ENCODE measurements at regions not wholly inside any gene's neighbourhood (a gene's known extent, or its start where the extent isn't known, plus 50 kb on each side); places are given as distances from the start of the nearest gene placed in this dataset.

DNA sequence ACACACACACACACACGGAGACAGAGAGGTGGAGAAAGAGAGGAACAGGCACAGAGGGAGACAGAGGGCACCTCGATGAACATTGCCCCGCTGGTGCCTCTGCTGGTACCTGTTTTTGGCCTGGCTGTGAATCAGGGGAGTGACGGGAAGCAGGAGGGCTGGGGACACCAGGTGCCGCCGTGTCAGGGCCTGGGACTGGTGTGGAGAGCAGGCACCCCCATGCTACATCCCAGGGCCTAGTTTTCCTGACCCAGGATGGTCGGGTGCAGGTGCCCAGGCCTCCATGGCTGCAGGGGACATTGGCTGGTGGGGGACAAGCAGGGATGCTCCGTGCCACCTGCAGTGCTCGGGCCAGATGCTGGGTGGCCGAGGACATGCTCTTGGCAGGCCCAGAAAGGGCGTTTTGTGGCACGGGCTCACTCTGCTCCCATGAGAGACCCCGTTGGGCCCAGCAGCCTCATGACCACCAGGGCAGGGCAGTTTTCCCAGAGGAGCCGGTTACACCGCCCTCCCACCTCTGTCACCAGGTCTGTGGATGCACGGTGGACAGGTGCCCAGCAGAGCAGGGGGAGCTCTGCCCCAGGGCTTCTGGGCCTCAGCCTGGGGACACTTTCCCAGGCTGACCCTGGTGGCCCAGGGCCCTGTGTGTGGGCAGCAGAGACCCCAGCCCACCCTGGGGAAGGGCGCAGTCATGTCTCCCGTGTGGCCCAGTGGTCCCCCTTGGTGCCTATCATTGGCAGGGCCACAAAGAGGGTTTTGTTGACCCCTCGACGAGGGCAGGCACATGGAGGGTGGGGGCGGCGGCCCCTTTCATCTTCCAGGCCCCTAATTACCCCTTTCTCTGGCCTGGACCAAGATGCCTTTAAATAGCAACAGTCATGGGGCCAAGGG is 207.5 kb upstream of the RTL1 start:
- Histone ChIP-seq H4K20me1 (ENCODE audit: insufficient read depth) (no peaks in the 10 kb centered on the region), H2AFZ (ENCODE audit: low read depth) (no peak overlapping the region)

DNA sequence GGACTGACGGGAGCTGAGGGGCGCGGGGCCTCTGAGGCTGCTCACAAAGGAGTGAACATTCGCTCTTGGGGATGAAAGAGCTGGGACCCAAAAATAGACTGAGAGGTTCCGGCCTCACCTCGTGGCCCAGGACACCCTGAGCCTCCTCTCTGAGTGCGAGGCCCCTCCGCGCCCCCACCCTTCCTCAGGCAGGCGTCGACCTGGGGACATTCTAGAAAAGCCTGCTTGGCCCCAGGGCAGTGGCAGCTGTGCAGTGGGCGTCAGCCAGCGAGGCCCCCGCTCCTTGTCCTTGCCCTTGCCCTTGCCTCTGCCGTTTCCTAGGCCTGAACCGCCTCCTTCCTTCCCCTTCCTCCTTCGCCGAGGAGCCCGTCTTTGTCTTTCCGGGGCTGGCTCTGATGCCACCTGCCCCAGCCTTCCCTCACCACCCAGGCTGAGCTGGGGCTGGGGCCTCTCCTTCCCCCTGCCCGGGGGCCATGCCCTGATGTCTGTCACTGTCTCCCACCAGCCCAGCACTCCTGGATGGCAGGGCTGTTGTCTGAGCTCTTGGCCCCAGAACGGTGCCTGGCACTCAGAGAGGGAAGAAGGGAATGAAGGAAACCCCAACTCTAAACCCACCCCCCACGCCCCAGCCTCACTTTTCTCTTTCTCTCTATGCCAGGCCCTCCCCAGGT is 208.2 kb upstream of the RTL1 start:
- H4K20me1 ChIP-seq (ENCODE audit: insufficient read depth) = no peaks in the 10 kb centered on the region
- no peaks in the 10 kb centered on the region for H3K79me2 ChIP-seq (ENCODE audit: insufficient read depth, low read depth)
- no peaks in the 10 kb centered on the region for H3K36me3 ChIP-seq (ENCODE audit: insufficient read depth)
- TF ChIP-seq, protein P1, sequence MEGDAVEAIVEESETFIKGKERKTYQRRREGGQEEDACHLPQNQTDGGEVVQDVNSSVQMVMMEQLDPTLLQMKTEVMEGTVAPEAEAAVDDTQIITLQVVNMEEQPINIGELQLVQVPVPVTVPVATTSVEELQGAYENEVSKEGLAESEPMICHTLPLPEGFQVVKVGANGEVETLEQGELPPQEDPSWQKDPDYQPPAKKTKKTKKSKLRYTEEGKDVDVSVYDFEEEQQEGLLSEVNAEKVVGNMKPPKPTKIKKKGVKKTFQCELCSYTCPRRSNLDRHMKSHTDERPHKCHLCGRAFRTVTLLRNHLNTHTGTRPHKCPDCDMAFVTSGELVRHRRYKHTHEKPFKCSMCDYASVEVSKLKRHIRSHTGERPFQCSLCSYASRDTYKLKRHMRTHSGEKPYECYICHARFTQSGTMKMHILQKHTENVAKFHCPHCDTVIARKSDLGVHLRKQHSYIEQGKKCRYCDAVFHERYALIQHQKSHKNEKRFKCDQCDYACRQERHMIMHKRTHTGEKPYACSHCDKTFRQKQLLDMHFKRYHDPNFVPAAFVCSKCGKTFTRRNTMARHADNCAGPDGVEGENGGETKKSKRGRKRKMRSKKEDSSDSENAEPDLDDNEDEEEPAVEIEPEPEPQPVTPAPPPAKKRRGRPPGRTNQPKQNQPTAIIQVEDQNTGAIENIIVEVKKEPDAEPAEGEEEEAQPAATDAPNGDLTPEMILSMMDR (conservative IDR thresholded peaks at IDR 0.05; ENCODE audit: low read depth, low read length) = no peak
- H3K27ac ChIP-seq = no peak overlapping the region
- H2AFZ ChIP-seq (ENCODE audit: low read depth) = no peak overlapping the region
- no peak overlapping the region for H3K4me2 ChIP-seq
- H3K27me3 ChIP-seq (ENCODE audit: insufficient read depth, low read depth) = peaks cover 3% of the 10 kb centered on the region; the same call in 1 of the 2 replicates
- H3K4me3 ChIP-seq (IDR thresholded peaks at IDR 0.05; ENCODE audit: insufficient read depth, low read depth, low read length) = no peak overlapping the region
- no peaks in the 10 kb centered on the region for H3K4me1 ChIP-seq (ENCODE audit: low read depth, poor library complexity, severe bottlenecking)
- no peak overlapping the region for H3K9ac ChIP-seq

More for the DNA sequence above, 207.5 kb upstream of the RTL1 start:
- TF ChIP-seq, protein P1 (conservative IDR thresholded peaks at IDR 0.05; ENCODE audit: low read depth, low read length) = no peak
- H3K4me1 ChIP-seq (ENCODE audit: low read depth, poor library complexity, severe bottlenecking) = no peaks in the 10 kb centered on the region
- peaks cover 3% of the 10 kb centered on the region; the same call in 1 of the 2 replicates for H3K27me3 ChIP-seq (ENCODE audit: insufficient read depth, low read depth)
- no peak overlapping the region for H3K4me3 ChIP-seq (IDR thresholded peaks at IDR 0.05; ENCODE audit: insufficient read depth, low read depth, low read length)
- H3K36me3 ChIP-seq (ENCODE audit: insufficient read depth) = no peaks in the 10 kb centered on the region
- no peaks in the 10 kb centered on the region for H3K79me2 ChIP-seq (ENCODE audit: insufficient read depth, low read depth)
- no peak overlapping the region for H3K9ac ChIP-seq
- no peak overlapping the region for H3K27ac ChIP-seq
- no peak overlapping the region for H3K4me2 ChIP-seq

GRCh38 chr14:101112351-101113107 is 209.0 kb upstream of the RTL1 start:
- Histone ChIP-seq H4K20me1 (ENCODE audit: insufficient read depth) (no peaks in the 10 kb centered on the region), H3K27ac (no peak overlapping the region), H3K36me3 (ENCODE audit: insufficient read depth) (no peaks in the 10 kb centered on the region), H3K9ac (no peak overlapping the region), H3K4me3 (IDR thresholded peaks at IDR 0.05; ENCODE audit: insufficient read depth, low read depth, low read length) (no peak overlapping the region), H3K4me1 (ENCODE audit: low read depth, poor library complexity, severe bottlenecking) (no peaks in the 10 kb centered on the region), H3K79me2 (ENCODE audit: insufficient read depth, low read depth) (no peaks in the 10 kb centered on the region), H3K4me2 (no peak overlapping the region), H3K27me3 (ENCODE audit: insufficient read depth, low read depth) (peaks cover 3% of the 10 kb centered on the region; the same call in 1 of the 2 replicates), H2AFZ (ENCODE audit: low read depth) (no peak overlapping the region)
- TF ChIP-seq, protein P1 (conservative IDR thresholded peaks at IDR 0.05; ENCODE audit: low read depth, low read length) = no peak

- TF ChIP-seq, protein P1 (conservative IDR thresholded peaks at IDR 0.05; ENCODE audit: low read depth, low read length) = no peak
- H3K4me3 ChIP-seq (IDR thresholded peaks at IDR 0.05; ENCODE audit: insufficient read depth, low read depth, low read length) = no peak overlapping the region
- no peak overlapping the region for H2AFZ ChIP-seq (ENCODE audit: low read depth)
- H4K20me1 ChIP-seq (ENCODE audit: insufficient read depth) = no peaks in the 10 kb centered on the region
- no peaks in the 10 kb centered on the region for H3K4me1 ChIP-seq (ENCODE audit: low read depth, poor library complexity, severe bottlenecking)
- no peaks in the 10 kb centered on the region for H3K79me2 ChIP-seq (ENCODE audit: insufficient read depth, low read depth)
- H3K36me3 ChIP-seq (ENCODE audit: insufficient read depth) = no peaks in the 10 kb centered on the region
- H3K27ac ChIP-seq = no peak overlapping the region
- peaks cover 3% of the 10 kb centered on the region; the same call in 1 of the 2 replicates for H3K27me3 ChIP-seq (ENCODE audit: insufficient read depth, low read depth)
- H3K4me2 ChIP-seq = no peak overlapping the region
- no peak overlapping the region for H3K9ac ChIP-seq
Measured at GRCh38 chr14:101113108-101113612, 209.6 kb upstream of the RTL1 start.
